ENCODE measurements at regions not wholly inside any gene's neighbourhood (a gene's known extent, or its start where the extent isn't known, plus 50 kb on each side); places are given as distances from the start of the nearest gene placed in this dataset.
A peak's percentile ranks its signal among the peaks of the same experiment; 100 is the strongest.
"Not testable (repeated sequence)": the region's sequence is repeated elsewhere in the genome, so short reads cannot be mapped to it uniquely, and the experiment has no call there.

GRCh38 chr3:11898611-11899325 lies 52.1 kb upstream of the TAMM41 start:
- FAIRE-seq (no peak), DNase-seq (ENCODE audit: low spot score) (no peak)

- not testable (repeated sequence) for FAIRE-seq; DNase-seq (ENCODE audit: low spot score)
These were observed 52.7 kb upstream of the TAMM41 start for GRCh38 chr3:11899389-11899788.

- no peak for DNase-seq (ENCODE audit: low spot score)
- no peak for FAIRE-seq
These were observed 53.1 kb upstream of the TAMM41 start for GRCh38 chr3:11899826-11900225.

- DNase-seq (ENCODE audit: low spot score): no peak
- no peak for FAIRE-seq
These were observed 54.1 kb upstream of the TAMM41 start for GRCh38 chr3:11900824-11901223.

GRCh38 chr3:11901286-11901875 lies 54.7 kb upstream of the TAMM41 start:
- FAIRE-seq (no peak), DNase-seq (ENCODE audit: low spot score) (no peak)

GRCh38 chr3:11903047-11903446 lies 56.4 kb upstream of the TAMM41 start:
- FAIRE-seq (no peak), DNase-seq (ENCODE audit: low spot score) (peak; percentile 37)

- FAIRE-seq: no peak
These were observed 56.8 kb upstream of the TAMM41 start for GRCh38 chr3:11903447-11903846.

GRCh38 chr3:11904157-11904556 lies 57.5 kb upstream of the TAMM41 start:
- DNase-seq (ENCODE audit: low spot score) (no peak), FAIRE-seq (no peak)

More at GRCh38 chr3:11903447-11903846, 56.8 kb upstream of the TAMM41 start:
- no peak for DNase-seq (ENCODE audit: low spot score)

- no peak for FAIRE-seq
These were observed 59.7 kb upstream of the TAMM41 start for GRCh38 chr3:11906407-11906806.

GRCh38 chr3:11907667-11908660 lies 61.3 kb upstream of the TAMM41 start:
- DNase-seq (ENCODE audit: low spot score): no peak
- FAIRE-seq: no peak

More at GRCh38 chr3:11906407-11906806, 59.7 kb upstream of the TAMM41 start:
- DNase-seq (ENCODE audit: low spot score): no peak

- DNase-seq (ENCODE audit: low spot score) (no peak), FAIRE-seq (no peak)
These were observed 62.5 kb upstream of the TAMM41 start for GRCh38 chr3:11908981-11909698.

- DNase-seq (ENCODE audit: low spot score) (no peak), FAIRE-seq (no peak)
These were observed 63.0 kb upstream of the TAMM41 start for GRCh38 chr3:11909726-11910125.

- FAIRE-seq; DNase-seq (ENCODE audit: low spot score): not testable (repeated sequence)
These were observed 63.7 kb upstream of the TAMM41 start for GRCh38 chr3:11910216-11910930.

- FAIRE-seq: no peak
These were observed 64.4 kb upstream of the TAMM41 start for GRCh38 chr3:11910971-11911531.

GRCh38 chr3:11911887-11912286 lies 65.2 kb upstream of the TAMM41 start:
- not testable (repeated sequence) for DNase-seq (ENCODE audit: low spot score)

More at GRCh38 chr3:11910971-11911531, 64.4 kb upstream of the TAMM41 start:
- DNase-seq (ENCODE audit: low spot score): no peak

GRCh38 chr3:11913316-11913715 lies 66.6 kb upstream of the TAMM41 start:
- FAIRE-seq: no peak
- no peak for DNase-seq (ENCODE audit: low spot score)

More at GRCh38 chr3:11911887-11912286, 65.2 kb upstream of the TAMM41 start:
- FAIRE-seq: not testable (repeated sequence)

- DNase-seq (ENCODE audit: low spot score) (no peak), FAIRE-seq (no peak)
These were observed 67.4 kb upstream of the TAMM41 start for GRCh38 chr3:11914041-11914440.

- DNase-seq (ENCODE audit: low spot score): no peak
- FAIRE-seq: no peak
These were observed 68.0 kb upstream of the TAMM41 start for GRCh38 chr3:11914651-11915050.

- no peak for FAIRE-seq
- no peak for DNase-seq (ENCODE audit: low spot score)
These were observed 69.1 kb upstream of the TAMM41 start for GRCh38 chr3:11915621-11916424.

All from RCC 7860 (cell line).